GM12891 (cell line): ENCODE measurements at regions not wholly inside any gene's neighbourhood (a gene's known extent, or its start where the extent isn't known, plus 50 kb on each side); places are given as distances from the start of the nearest gene placed in this dataset.

ENCODE experiments used
- PAX5 ChIP-seq: IDR thresholded peaks from 2 replicates; pipeline ENCODE4 v1.6.1; 2011; ENCODE audit warnings: low read length, moderate library complexity, mild to moderate bottlenecking; ENCODE audit not compliant: insufficient read depth, severe bottlenecking
- POLR2A ChIP-seq: IDR thresholded peaks from 2 replicates; pipeline ENCODE4 v1.6.1; 2011; ENCODE audit warnings: low read depth, low read length, control low read depth
- POLR2AphosphoS5 ChIP-seq: IDR thresholded peaks from 2 replicates; pipeline ENCODE4 v1.6.1; 2011; ENCODE audit warnings: low read depth, low read length, control low read depth
- SPI1 ChIP-seq: IDR thresholded peaks from 2 replicates; pipeline ENCODE4 v1.6.1; 2011; ENCODE audit warnings: low read depth, low read length, control low read depth
- TAF1 ChIP-seq: IDR thresholded peaks from 2 replicates; pipeline ENCODE4 v1.6.1; 2011; ENCODE audit warnings: low read depth, low read length, control low read depth

- TF ChIP-seq TAF1: no peak
- TF ChIP-seq POLR2AphosphoS5: no peak
- TF ChIP-seq POLR2A: no peak
- no peak for TF ChIP-seq PAX5
- TF ChIP-seq SPI1: no peak
Measured at GRCh38 chr1:60935599-60936110, 146.7 kb upstream of the NFIA start.
